Ammon's horn (tissue), 1 donor: ENCODE measurements at regions not wholly inside any gene's neighbourhood (a gene's known extent, or its start where the extent isn't known, plus 50 kb on each side); places are given as distances from the start of the nearest gene placed in this dataset.
"Not testable (repeated sequence)": the region's sequence is repeated elsewhere in the genome, so short reads cannot be mapped to it uniquely, and the experiment has no call there.

Experiments used
- DNase-seq: peaks from one replicate; pipeline ENCODE4 v3.0.0-alpha.2; 2016; ENCODE audit warnings: low spot score

- no peak for DNase-seq
These were observed 99.2 kb upstream of the ZDHHC17 start for GRCh38 chr12:76664731-76665130.

DNA sequence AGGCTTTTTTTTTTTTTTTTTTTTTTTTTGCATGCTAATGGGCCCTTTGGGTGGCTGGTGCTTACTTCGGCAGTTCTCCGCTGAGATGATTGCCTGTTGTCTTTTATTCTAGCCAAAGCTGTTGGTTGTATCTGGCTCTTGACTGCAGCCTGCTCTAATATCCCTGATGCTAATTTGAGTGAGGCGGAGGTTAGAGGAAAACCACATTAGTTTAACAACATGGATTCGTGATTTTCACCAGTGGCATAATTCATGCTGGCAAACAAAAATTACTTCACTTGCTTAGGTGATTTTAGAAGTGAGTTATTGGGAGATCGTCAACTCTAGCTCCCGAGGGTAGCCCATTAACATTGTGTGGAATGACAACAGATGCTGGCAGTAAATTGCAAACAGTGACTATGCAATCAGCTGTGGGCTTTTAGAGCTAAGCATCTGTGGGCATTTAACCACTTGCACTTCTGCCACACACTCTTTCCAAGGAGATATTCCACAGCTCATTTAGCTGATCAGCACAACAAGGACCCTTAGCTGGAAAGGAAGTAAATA is 97.6 kb upstream of the ZDHHC17 start:
- DNase-seq, result peak; percentile 9

DNA sequence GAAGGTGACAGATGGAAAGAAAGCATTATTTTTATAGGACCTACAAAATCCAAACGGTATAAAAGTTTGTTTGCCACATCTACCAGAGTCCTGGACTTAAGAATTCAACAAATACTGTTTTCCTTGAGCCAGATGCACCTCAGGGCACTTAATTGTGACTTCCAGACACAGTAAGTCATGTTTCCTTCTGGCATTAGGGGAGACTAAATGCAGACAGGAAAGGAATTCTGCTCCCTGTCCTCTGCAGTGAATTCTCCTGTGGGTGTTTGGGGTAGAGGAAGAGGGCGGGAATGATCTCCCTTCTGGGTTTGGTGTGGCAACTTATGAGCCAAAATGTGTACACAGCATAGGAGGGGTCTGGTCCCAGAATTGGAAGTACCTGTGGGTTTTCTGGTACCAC is 93.9 kb upstream of the ZDHHC17 start:
- DNase-seq, result no peak

DNA sequence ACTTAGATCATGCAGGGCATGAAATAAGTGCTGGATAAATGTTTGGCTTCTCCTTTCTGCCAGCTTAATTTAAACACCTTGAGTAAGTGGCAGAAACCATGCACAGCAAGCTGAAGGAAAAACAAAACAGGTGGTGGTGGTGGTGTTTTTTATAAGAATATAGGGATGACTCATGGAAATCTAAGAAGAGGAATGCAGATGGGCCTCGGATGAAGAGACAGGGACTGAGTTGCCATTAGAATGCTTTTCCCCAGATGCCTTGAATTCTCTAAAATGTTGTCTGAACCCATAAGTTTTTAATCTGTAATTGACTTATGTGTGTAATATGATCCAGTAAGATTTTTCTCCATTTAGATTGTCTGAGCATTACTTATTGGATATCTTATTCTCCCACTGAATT is 93.1 kb upstream of the ZDHHC17 start:
- DNase-seq, result no peak

DNA sequence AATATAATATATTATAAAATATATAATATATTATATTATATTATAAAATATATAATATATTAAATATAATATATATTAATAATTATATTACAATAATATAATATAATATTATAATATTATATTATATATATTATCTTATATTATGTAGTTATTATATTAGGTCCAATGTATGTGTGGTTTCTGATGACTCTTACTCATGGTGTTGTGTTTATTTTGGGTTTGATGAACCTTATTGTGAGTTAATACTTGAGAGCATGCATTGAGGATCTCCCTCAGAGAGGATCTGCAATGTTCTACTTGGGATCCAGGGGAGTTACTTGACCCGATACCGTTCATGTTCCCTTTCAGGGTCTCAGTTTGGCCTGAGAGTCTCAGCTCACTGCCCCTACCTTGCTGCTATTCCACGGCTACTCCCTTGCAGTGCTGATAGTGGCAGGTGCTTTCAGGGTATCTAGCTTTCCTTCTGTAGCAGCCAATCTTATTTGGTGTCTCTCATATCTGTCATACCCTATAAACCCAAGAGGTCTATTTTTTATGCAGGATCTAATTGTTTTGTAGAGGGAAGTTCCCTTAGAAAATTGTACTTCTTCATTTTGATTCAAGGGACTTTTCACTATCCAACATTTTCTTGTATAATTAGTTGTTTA is 89.1 kb upstream of the ZDHHC17 start:
- no peak for DNase-seq

DNA sequence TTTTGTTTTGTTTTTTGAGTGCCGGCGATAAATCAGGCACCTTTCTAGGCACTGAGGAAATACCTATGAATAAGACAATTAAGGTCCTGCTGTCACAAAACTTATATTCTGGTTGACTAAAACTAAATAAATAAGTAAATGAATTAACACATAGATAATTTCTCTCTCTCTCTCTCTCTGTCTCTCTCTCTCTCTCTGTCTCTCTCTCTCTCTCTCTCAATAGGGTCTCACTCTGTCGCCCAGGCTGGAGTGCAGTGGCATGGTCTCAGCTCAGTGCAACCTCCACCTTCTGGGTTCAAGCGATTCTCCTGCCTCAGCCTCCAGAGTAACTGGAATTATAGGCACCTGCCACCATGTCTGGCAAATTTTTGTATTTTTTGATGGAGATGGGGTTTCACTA is 87.7 kb upstream of the ZDHHC17 start:
- DNase-seq, result not testable (repeated sequence)

DNA sequence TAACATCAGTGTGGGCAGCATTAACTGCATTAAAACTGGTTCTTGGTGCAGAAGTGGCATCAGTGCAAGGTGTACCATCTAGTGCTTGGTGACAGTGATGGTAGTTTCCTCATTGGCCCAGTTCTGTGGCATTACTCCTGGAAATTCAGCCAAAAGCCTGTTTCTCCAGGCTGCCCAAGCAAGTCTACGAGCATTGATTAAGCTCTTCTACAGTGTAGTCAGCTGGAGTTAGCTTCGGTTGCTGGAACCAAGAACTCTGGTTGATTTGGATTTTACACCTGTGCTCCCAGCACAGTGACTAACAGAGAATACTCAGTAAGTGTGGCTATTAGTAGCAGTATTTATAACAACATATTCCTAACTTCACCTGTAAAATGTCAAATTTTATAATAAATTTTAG is 84.9 kb upstream of the ZDHHC17 start:
- no peak for DNase-seq

DNA sequence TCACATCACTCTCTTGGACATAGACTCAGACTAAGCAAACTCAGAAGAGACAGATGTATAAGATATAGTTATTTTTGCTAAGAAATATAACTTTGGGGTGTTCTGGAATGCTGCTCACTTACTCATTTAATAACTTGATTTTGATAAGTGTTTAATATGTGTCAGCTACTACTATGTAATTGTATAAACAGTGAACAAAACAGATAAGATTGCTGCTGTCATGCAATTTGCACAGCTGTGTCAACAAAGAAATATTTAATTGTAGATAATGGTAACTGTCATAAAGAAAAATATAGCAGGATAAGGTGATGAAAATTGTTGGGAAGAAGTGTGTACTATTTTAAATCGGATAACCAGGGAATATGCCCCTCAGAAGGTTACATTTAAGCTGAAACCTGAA is 84.1 kb upstream of the ZDHHC17 start:
- DNase-seq, result no peak

GRCh38 chr12:76680940-76681339 is 83.0 kb upstream of the ZDHHC17 start:
- no peak for DNase-seq

- DNase-seq, result peak; percentile 51
These were observed 78.7 kb upstream of the ZDHHC17 start for GRCh38 chr12:76685246-76685678.

- no peak for DNase-seq
These were observed 75.9 kb upstream of the ZDHHC17 start for GRCh38 chr12:76687981-76688380.

- no peak for DNase-seq
These were observed 75.3 kb upstream of the ZDHHC17 start for GRCh38 chr12:76688631-76689030.

GRCh38 chr12:76690921-76691700 is 72.8 kb upstream of the ZDHHC17 start:
- no peak for DNase-seq

GRCh38 chr12:76692846-76693245 is 71.1 kb upstream of the ZDHHC17 start:
- DNase-seq, result no peak

- DNase-seq, result no peak
These were observed 69.5 kb upstream of the ZDHHC17 start for GRCh38 chr12:76694369-76694768.

DNA sequence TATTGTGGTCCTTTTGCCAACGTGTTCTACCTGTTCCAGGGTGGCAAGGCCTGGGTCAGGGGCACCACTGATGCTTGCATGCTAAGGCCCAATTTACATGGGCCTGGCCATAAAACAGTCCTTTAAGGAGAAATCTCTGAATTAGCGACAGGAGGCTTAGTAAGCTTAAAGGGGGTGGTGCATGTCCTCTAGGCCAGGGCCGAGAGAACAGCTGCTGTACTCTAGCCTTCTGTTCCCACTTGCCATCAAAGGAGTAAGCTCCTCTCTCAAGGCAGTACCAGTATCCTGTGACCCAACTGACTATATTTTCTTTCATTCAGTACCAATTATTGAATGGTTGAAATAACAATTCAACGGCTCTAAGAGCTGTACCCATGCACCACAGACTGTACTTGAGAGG is 67.7 kb upstream of the ZDHHC17 start:
- DNase-seq, result no peak

- no peak for DNase-seq
These were observed 66.1 kb upstream of the ZDHHC17 start for GRCh38 chr12:76697849-76698248.

GRCh38 chr12:76698316-76698715 is 65.6 kb upstream of the ZDHHC17 start:
- peak; percentile 21 for DNase-seq

DNA sequence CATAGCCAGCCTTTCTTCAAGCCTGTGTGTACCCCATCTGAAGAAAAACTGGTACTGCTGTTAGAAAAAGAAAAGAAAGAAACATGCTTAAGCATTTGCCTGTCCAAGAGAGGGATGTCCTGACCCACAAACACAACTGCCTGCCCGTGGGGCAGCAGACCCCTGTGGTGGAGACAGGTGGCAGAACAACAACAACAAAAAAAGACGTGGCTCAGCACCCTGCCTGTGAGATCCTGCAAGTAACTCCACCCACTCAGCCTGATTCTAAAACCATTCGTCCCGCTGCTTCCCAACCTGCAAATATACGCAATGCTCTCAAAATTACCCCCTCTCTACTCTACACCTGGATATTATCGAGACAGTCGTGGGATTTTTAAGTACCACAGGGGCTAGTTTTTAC is 64.9 kb upstream of the ZDHHC17 start:
- DNase-seq, result no peak

DNA sequence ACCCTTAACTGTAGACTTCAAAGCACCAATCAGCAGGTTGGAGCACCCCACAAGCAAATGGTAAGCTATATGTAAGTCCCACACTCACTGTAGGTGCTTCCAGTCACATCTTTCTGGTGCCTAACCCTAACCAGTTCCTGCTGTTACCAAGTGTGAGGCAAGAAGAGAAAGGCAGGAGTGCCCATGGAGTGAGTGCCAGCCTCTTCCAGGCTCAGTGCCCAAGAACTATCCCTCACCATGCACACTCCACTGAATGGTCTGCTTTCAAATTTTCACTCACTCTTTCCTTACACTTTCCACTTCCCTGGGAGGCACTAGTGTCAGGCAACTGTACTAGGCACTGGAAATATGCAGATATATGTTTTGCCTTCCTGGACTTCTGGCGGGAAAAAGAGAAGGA is 62.2 kb upstream of the ZDHHC17 start:
- peak; percentile 25 for DNase-seq

DNA sequence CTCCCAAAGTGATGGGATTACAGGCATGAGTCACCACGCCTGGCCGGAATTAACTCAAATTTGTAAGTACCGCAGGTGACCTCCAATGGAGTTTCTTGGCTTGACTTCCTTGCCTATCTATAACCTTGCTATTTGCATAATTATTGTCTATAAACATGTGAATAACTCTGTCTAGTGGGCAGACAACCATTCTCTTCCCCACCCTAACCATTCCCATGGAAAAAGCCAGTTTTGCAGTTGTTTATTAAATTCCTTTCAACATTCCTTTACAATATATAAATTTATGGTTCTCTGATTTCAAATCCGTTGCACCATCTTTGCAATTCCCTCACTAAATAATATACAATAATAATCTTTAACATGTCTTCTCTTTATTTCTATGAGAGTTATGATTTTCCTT is 61.0 kb upstream of the ZDHHC17 start:
- no peak for DNase-seq

DNA sequence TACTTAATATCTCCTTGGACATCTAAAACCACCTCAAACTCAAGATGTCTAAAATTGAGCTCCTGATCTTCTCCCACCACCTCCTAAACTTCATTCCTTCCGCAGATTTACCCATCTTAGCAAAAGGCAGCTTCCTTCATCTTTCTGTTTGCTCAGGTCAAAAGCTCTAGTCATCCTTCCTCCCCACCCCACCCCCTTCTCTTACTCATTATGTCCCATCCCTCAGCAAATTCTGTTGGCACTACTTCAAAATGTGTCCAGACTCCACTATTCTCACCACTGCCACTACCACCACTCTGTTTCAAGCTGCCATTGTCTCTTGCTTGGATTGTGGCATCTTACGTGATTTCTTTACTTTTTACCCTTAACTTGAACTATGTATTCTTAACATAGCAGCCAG is 59.2 kb upstream of the ZDHHC17 start:
- DNase-seq, result no peak

DNA sequence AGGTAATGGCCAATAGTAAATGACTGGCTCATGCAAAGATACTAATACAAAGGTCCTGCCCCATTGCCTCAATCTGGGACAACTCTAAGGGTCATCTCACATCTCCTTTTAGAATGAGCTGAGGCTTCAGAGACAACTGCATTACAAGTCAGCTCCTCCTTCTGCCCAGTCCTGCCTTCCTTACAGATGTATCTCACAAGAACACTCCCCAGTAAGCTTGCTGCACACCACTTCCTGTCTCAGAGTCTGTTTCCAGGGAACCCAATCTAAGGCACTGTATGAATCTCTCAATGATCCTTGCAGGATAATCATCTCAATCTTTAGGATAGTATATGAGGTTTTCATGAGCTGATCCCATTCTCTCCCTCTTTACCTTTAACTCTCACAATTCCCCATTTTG is 57.8 kb upstream of the ZDHHC17 start:
- no peak for DNase-seq

DNA sequence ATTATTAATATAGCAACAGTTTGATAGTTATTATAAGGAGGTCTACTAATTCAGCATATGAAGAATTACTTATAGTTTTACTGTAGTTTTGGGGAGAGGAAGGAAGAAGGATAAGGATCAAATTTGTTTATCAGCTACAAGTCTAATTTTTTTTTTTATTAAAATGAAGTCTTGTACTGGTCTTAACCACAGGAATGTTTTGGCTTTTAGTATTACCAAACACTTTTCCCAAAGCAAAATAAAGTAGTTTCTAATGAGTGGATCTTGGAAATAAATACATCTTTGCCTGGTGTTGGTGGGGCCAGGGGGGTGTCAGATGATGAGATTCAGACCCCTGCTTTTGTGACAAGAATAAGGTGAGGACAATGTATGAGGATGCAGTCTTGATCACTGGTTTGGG is 57.2 kb upstream of the ZDHHC17 start:
- DNase-seq, result no peak
